HL-60 (cell line): ENCODE measurements at regions not wholly inside any gene's neighbourhood (a gene's known extent, or its start where the extent isn't known, plus 50 kb on each side); places are given as distances from the start of the nearest gene placed in this dataset.

Experiments
- DNase-seq, 2 experiments: peaks; one replicate each; pipeline ENCODE4 v3.0.0-alpha.2; 2010 to 2020; ENCODE audit warnings: low read depth in 1 of 2, low spot score in 1 of 2
- H3K27ac ChIP-seq: fragments of 250-450 bp; sonication (Bioruptor Pico); replicated peaks from 2 replicates; pipeline ENCODE4 v1.5.1; 2020; ENCODE audit warnings: mild to moderate bottlenecking, moderate library complexity
- H3K27me3 ChIP-seq: fragments of 250-450 bp; sonication (Bioruptor Pico); 2 replicates; pipeline ENCODE4 v1.5.1; 2021; ENCODE audit warnings: mild to moderate bottlenecking, moderate library complexity; ENCODE audit not compliant: insufficient read depth, poor library complexity, severe bottlenecking
- H3K4me3 ChIP-seq: replicated peaks from 2 replicates; pipeline ENCODE4 v1.5.1; 2011; ENCODE audit warnings: mild to moderate bottlenecking, control low read depth, low read length; ENCODE audit not compliant: insufficient read depth
- GABPA ChIP-seq: IDR thresholded peaks from 2 replicates; pipeline ENCODE4 v1.6.1; 2012; ENCODE audit warnings: low read depth
- POLR2AphosphoS5 ChIP-seq: IDR thresholded peaks from 2 replicates; pipeline ENCODE4 v1.6.1; 2012; ENCODE audit warnings: low read depth
- SPI1 ChIP-seq: IDR thresholded peaks from 2 replicates; pipeline ENCODE4 v1.6.1; 2012; ENCODE audit warnings: low read depth, mild to moderate bottlenecking, borderline replicate concordance
- TF ChIP-seq, protein P1 (sequence below): IDR thresholded peaks from one replicate; pipeline ENCODE4 v1.5.1; 2011; ENCODE audit warnings: low read length, control low read depth, inconsistent platforms; ENCODE audit not compliant: insufficient read depth
- TF ChIP-seq, protein P2 (sequence below): IDR thresholded peaks from 2 replicates; pipeline ENCODE4 v1.6.1; 2012; ENCODE audit warnings: low read depth; ENCODE audit not compliant: insufficient replicate concordance

- no peak for TF ChIP-seq SPI1
- no peak for TF ChIP-seq POLR2AphosphoS5
- no peak for TF ChIP-seq GABPA
- TF ChIP-seq, protein P1, sequence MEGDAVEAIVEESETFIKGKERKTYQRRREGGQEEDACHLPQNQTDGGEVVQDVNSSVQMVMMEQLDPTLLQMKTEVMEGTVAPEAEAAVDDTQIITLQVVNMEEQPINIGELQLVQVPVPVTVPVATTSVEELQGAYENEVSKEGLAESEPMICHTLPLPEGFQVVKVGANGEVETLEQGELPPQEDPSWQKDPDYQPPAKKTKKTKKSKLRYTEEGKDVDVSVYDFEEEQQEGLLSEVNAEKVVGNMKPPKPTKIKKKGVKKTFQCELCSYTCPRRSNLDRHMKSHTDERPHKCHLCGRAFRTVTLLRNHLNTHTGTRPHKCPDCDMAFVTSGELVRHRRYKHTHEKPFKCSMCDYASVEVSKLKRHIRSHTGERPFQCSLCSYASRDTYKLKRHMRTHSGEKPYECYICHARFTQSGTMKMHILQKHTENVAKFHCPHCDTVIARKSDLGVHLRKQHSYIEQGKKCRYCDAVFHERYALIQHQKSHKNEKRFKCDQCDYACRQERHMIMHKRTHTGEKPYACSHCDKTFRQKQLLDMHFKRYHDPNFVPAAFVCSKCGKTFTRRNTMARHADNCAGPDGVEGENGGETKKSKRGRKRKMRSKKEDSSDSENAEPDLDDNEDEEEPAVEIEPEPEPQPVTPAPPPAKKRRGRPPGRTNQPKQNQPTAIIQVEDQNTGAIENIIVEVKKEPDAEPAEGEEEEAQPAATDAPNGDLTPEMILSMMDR: no peak
- TF ChIP-seq, protein P2, sequence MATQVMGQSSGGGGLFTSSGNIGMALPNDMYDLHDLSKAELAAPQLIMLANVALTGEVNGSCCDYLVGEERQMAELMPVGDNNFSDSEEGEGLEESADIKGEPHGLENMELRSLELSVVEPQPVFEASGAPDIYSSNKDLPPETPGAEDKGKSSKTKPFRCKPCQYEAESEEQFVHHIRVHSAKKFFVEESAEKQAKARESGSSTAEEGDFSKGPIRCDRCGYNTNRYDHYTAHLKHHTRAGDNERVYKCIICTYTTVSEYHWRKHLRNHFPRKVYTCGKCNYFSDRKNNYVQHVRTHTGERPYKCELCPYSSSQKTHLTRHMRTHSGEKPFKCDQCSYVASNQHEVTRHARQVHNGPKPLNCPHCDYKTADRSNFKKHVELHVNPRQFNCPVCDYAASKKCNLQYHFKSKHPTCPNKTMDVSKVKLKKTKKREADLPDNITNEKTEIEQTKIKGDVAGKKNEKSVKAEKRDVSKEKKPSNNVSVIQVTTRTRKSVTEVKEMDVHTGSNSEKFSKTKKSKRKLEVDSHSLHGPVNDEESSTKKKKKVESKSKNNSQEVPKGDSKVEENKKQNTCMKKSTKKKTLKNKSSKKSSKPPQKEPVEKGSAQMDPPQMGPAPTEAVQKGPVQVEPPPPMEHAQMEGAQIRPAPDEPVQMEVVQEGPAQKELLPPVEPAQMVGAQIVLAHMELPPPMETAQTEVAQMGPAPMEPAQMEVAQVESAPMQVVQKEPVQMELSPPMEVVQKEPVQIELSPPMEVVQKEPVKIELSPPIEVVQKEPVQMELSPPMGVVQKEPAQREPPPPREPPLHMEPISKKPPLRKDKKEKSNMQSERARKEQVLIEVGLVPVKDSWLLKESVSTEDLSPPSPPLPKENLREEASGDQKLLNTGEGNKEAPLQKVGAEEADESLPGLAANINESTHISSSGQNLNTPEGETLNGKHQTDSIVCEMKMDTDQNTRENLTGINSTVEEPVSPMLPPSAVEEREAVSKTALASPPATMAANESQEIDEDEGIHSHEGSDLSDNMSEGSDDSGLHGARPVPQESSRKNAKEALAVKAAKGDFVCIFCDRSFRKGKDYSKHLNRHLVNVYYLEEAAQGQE: no peak
- no peak for DNase-seq
- Histone ChIP-seq H3K27ac (no peak overlapping the region), H3K27me3 (no peaks in the 10 kb centered on the region), H3K4me3 (no peak overlapping the region)
Measured at GRCh38 chr2:120421830-120422175, 75.9 kb downstream of the INHBB start.

DNA sequence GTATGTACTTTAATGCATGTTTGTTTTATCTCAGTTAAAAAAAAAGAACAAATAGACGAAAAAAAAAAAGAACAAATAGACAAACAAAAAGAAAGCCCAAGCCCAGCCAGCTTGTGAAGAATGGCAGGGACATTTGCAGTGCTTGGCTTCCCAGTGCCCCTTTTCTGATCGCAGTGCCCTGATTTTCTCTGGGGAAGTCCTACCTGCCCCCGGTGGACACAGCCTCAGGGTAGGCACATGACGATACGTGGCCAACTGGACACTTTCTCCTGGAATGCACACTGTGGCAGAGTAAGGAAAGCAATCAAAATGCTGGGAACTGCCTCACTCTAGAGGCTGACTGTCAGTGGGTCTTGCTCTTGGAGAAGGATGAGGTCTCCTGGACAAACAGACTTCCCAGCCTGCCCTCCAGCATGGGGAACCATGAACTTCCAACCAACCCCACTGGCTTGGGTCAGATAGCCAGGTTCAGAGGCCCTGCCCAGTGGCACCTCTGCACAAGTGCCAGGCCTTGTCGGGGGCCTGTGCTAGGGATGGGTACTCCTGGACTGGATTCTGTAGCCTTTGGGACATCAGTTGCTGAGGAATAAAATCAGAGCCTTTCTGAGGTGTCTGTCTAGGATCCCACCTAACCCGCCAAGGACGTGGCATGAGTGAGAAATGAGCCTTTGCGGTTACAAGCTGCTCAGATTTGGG, 76.7 kb downstream of the INHBB start:
- no peak overlapping the region for H3K4me3 ChIP-seq
- H3K27me3 ChIP-seq: no peaks in the 10 kb centered on the region
- H3K27ac ChIP-seq: no peak overlapping the region
- TF ChIP-seq, protein P1: no peak
- TF ChIP-seq GABPA (no peak), SPI1 (no peak), POLR2AphosphoS5 (no peak)
- TF ChIP-seq, protein P2: no peak
- DNase-seq: no peak

DNA sequence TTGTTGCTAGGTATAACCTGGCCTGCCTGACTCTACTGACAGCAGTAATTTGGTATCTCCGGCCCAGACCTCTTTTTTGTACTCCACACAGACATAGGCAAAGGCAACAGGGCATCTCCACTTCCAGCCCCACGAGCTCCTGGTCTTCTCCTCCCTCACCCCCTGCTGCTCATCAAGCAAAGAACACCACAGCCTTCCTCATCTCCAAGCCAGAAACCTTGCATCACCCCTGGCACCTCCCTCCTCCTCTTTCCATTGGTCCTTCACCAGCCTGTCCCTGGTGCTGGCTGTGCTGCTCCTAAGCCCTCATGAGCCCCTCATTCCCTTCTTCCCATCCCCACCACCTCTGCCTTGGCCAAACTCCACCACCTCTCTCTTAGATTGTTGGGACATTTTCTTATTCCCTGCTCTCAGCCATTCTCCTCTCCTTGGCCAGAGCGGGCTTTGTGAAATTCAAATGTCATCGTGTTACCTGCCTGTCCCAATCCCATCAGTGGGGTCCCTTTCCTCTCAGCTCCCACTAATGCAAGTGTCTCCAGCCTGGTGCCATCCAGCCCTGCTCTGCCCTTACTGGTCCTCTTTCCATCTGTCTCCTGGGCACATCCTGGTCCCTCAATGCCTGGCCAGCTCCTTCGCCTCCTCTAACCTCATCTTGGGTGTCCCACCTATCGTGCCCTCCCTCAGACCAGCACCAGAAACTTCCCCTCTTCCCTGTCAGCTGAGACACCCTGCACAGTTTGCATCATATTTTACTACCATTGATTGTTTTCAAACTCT, 77.4 kb downstream of the INHBB start:
- Histone ChIP-seq H3K27me3 (no peaks in the 10 kb centered on the region), H3K27ac (no peak overlapping the region), H3K4me3 (no peak overlapping the region)
- DNase-seq: no peak
- TF ChIP-seq, protein P1: no peak
- TF ChIP-seq SPI1 (no peak), GABPA (no peak), POLR2AphosphoS5 (no peak)
- TF ChIP-seq, protein P2: no peak
